ENCODE measurements at regions not wholly inside any gene's neighbourhood (a gene's known extent, or its start where the extent isn't known, plus 50 kb on each side); places are given as distances from the start of the nearest gene placed in this dataset.

- no peak for TF ChIP-seq CTCF (IDR thresholded peaks at IDR 0.05; ENCODE audit: extremely low read depth in 1 of 2, insufficient read depth in 1 of 2, low read depth in 1 of 2, low read length in 2 of 2)
- no peak for TF ChIP-seq POLR2A (IDR thresholded peaks at IDR 0.05; ENCODE audit: low read depth, low read length)
- TF ChIP-seq JUN (IDR thresholded peaks at IDR 0.05; ENCODE audit: borderline replicate concordance, insufficient read depth, insufficient read length, low read depth) = no peak
- TF ChIP-seq EZH2 (IDR thresholded peaks at IDR 0.05; ENCODE audit: borderline replicate concordance, low read depth, low read length, severe bottlenecking) = no peak
- TF ChIP-seq POLR2AphosphoS5 (IDR thresholded peaks at IDR 0.05; ENCODE audit: insufficient read depth, low read depth, low read length) = no peak
- TF ChIP-seq MAX (IDR thresholded peaks at IDR 0.05; ENCODE audit: insufficient read depth, insufficient read length) = no peak
- TF ChIP-seq FOS (IDR thresholded peaks at IDR 0.05; ENCODE audit: borderline replicate concordance, insufficient read depth, low read length) = no peak
- no peak for TF ChIP-seq MYC (IDR thresholded peaks at IDR 0.05; ENCODE audit: low read depth, low read length)
- no peak for TF ChIP-seq GATA2 (IDR thresholded peaks at IDR 0.05; ENCODE audit: insufficient read depth, insufficient read length, low read depth, low read length)
These were observed 238.7 kb downstream of the TFCP2L1 start for GRCh38 chr2:121046335-121046734.
